Astrocyte of the cerebellum (primary cell): ENCODE measurements at regions not wholly inside any gene's neighbourhood (a gene's known extent, or its start where the extent isn't known, plus 50 kb on each side); places are given as distances from the start of the nearest gene placed in this dataset.
"Not testable (repeated sequence)": the region's sequence is repeated elsewhere in the genome, so short reads cannot be mapped to it uniquely, and the experiment has no call there.

Experiments
- DNase-seq: peaks from one replicate; pipeline ENCODE4 v3.0.0-alpha.2; 2011; ENCODE audit warnings: low read depth
- H3K4me3 ChIP-seq: 2 replicates; pipeline ENCODE4 v1.5.1; 2011; ENCODE audit warnings: mild to moderate bottlenecking, low read depth, low read length, moderate library complexity
- CTCF ChIP-seq: IDR thresholded peaks from 2 replicates; pipeline ENCODE4 v1.5.1; 2012; ENCODE audit warnings: low read length, low read depth, moderate library complexity, mild to moderate bottlenecking; ENCODE audit errors: missing control alignments
- in situ Hi-C: cut with HindIII; loops from 2 replicates; pipeline ENCODE4 v1.10.0; 2017; ENCODE audit warnings: low sequenced_read_pairs

GRCh38 chr4:52376132-52376704 lies 282.9 kb downstream of the USP46 start:
- peak; percentile 52 for DNase-seq
- peak; percentile 41 for TF ChIP-seq CTCF
- in situ Hi-C loops: no loop called here
- no peak overlapping the region for H3K4me3 ChIP-seq

- in situ Hi-C loops: no loop called here
- no peak for DNase-seq
- no peak overlapping the region for H3K4me3 ChIP-seq
- no peak for TF ChIP-seq CTCF
Observed at GRCh38 chr4:52377563-52377962, 281.5 kb downstream of the USP46 start.

GRCh38 chr4:52407545-52407944 lies 251.6 kb downstream of the USP46 start:
- TF ChIP-seq CTCF: no peak
- no peak for DNase-seq
- no peak overlapping the region for H3K4me3 ChIP-seq
- in situ Hi-C loops: no loop called here

GRCh38 chr4:52408032-52408431 lies 251.1 kb downstream of the USP46 start:
- DNase-seq: no peak
- TF ChIP-seq CTCF: no peak
- no peak overlapping the region for H3K4me3 ChIP-seq
- in situ Hi-C loops: no loop called here

GRCh38 chr4:52408471-52408870 lies 250.6 kb downstream of the USP46 start:
- TF ChIP-seq CTCF: no peak
- no peak overlapping the region for H3K4me3 ChIP-seq
- in situ Hi-C loops: no loop called here
- no peak for DNase-seq

- DNase-seq, in situ Hi-C loops, H3K4me3 ChIP-seq: not testable (repeated sequence)
Observed at GRCh38 chr4:52409766-52410165, 249.3 kb downstream of the USP46 start.

- TF ChIP-seq CTCF: no peak
- H3K4me3 ChIP-seq: no peak overlapping the region
- DNase-seq: no peak
- in situ Hi-C loops: no loop called here
Observed at GRCh38 chr4:52410971-52411370, 248.1 kb downstream of the USP46 start.
